Astrocyte (in vitro differentiated cells and primary cell): ENCODE measurements at regions not wholly inside any gene's neighbourhood (a gene's known extent, or its start where the extent isn't known, plus 50 kb on each side); places are given as distances from the start of the nearest gene placed in this dataset.

Experiments used
- EZH2 ChIP-seq: IDR thresholded peaks from 2 replicates; pipeline ENCODE4 v1.6.1; 2012; ENCODE audit warnings: mild to moderate bottlenecking, low read length, inconsistent platforms; ENCODE audit not compliant: insufficient read depth
- TF ChIP-seq, protein P1 (sequence below): IDR thresholded peaks from 2 replicates; pipeline ENCODE4 v1.5.1; 2011; ENCODE audit warnings: low read depth, mild to moderate bottlenecking, inconsistent platforms, low read length, moderate library complexity; ENCODE audit not compliant: insufficient read depth

DNA sequence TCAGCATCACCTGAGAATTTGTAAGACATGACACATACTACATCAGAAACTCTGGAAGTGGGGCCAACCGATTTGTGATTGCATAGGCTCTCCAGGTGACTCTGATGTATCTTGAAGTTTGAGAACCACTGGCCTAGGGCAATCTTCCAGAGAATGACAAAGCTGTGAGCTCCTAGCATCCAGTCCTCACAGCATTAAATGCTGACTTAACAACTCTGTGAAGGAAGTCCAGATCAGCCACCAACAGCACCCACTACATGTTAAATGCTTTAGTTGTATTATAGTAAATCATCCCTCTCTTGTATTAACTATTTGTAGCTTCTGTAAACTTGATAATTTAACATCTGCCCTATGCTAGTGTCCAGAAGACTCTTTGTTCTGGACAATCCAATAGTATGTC lies 636.5 kb upstream of the STEAP1 start:
- TF ChIP-seq, protein P1, sequence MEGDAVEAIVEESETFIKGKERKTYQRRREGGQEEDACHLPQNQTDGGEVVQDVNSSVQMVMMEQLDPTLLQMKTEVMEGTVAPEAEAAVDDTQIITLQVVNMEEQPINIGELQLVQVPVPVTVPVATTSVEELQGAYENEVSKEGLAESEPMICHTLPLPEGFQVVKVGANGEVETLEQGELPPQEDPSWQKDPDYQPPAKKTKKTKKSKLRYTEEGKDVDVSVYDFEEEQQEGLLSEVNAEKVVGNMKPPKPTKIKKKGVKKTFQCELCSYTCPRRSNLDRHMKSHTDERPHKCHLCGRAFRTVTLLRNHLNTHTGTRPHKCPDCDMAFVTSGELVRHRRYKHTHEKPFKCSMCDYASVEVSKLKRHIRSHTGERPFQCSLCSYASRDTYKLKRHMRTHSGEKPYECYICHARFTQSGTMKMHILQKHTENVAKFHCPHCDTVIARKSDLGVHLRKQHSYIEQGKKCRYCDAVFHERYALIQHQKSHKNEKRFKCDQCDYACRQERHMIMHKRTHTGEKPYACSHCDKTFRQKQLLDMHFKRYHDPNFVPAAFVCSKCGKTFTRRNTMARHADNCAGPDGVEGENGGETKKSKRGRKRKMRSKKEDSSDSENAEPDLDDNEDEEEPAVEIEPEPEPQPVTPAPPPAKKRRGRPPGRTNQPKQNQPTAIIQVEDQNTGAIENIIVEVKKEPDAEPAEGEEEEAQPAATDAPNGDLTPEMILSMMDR: no peak
- TF ChIP-seq EZH2: no peak
